Fibroblast of the aortic adventitia (primary cell): ENCODE measurements at regions not wholly inside any gene's neighbourhood (a gene's known extent, or its start where the extent isn't known, plus 50 kb on each side); places are given as distances from the start of the nearest gene placed in this dataset.

ENCODE experiments used
- DNase-seq: peaks from one replicate; pipeline ENCODE4 v3.0.0-alpha.2; 2010; ENCODE audit warnings: low read depth
- H3K4me3 ChIP-seq: 2 replicates; pipeline ENCODE4 v1.5.1; 2011; ENCODE audit warnings: low read depth, mild to moderate bottlenecking, control low read depth, low read length, moderate library complexity
- TF ChIP-seq, protein P1 (sequence below): IDR thresholded peaks from 2 replicates; pipeline ENCODE4 v1.5.1; 2011; ENCODE audit warnings: mild to moderate bottlenecking, low read length, control low read depth, inconsistent platforms; ENCODE audit not compliant: insufficient read depth

- no peak for DNase-seq
- TF ChIP-seq, protein P1, sequence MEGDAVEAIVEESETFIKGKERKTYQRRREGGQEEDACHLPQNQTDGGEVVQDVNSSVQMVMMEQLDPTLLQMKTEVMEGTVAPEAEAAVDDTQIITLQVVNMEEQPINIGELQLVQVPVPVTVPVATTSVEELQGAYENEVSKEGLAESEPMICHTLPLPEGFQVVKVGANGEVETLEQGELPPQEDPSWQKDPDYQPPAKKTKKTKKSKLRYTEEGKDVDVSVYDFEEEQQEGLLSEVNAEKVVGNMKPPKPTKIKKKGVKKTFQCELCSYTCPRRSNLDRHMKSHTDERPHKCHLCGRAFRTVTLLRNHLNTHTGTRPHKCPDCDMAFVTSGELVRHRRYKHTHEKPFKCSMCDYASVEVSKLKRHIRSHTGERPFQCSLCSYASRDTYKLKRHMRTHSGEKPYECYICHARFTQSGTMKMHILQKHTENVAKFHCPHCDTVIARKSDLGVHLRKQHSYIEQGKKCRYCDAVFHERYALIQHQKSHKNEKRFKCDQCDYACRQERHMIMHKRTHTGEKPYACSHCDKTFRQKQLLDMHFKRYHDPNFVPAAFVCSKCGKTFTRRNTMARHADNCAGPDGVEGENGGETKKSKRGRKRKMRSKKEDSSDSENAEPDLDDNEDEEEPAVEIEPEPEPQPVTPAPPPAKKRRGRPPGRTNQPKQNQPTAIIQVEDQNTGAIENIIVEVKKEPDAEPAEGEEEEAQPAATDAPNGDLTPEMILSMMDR = no peak
- no peak overlapping the region for H3K4me3 ChIP-seq
Measured at GRCh38 chr6:90695316-90695715, 108.4 kb upstream of the MAP3K7 start.

- no peak for DNase-seq
- TF ChIP-seq, protein P1 = no peak
- H3K4me3 ChIP-seq = no peak overlapping the region
Measured at GRCh38 chr6:90694802-90695201, 107.9 kb upstream of the MAP3K7 start.

DNA sequence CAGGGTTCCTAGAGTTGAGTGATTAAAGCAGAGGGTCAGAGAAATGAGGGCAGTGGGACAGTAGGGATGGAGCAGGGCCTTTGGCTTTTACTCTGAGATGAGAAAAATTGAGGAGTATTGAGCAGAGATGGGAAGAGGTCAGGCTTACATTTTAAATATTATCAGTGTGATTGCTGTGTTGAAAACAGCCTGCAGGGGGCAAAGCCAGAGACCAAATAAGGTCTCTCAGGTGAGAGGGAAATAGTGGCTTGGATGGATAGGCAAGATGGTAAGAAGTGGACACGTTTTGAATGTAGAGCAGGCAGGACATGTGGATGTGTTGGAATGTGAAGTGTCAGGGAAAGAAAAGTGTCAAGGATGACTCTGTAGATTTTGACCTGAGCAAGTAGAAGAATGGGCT lies 105.0 kb upstream of the MAP3K7 start:
- TF ChIP-seq, protein P1 = no peak
- no peak for DNase-seq
- H3K4me3 ChIP-seq = no peak overlapping the region

DNA sequence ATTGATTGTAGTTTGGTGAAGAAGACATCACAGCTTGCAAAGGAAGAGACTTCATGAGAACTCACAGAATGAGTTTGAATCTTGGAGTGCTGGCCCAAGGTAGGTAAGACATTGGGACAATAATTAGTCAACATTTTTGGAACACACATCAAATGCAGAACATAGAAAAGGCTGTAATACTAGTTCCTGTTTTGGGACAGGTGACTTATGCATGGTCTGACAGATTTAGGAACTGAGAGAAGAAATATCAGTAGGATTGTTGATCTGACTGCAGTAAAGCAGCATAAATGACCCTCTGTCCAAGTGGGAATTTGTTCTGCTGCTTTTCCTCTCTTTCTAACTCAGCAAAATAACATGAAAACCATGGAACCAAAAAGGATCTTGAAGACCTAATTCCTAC lies 102.3 kb upstream of the MAP3K7 start:
- H3K4me3 ChIP-seq = no peak overlapping the region
- TF ChIP-seq, protein P1 = no peak
- DNase-seq = no peak

GRCh38 chr6:90687775-90688380 lies 101.0 kb upstream of the MAP3K7 start:
- no peak overlapping the region for H3K4me3 ChIP-seq
- DNase-seq = no peak
- TF ChIP-seq, protein P1 = no peak

GRCh38 chr6:90681863-90682262 lies 95.0 kb upstream of the MAP3K7 start:
- DNase-seq = no peak
- TF ChIP-seq, protein P1 = no peak
- no peak overlapping the region for H3K4me3 ChIP-seq

DNA sequence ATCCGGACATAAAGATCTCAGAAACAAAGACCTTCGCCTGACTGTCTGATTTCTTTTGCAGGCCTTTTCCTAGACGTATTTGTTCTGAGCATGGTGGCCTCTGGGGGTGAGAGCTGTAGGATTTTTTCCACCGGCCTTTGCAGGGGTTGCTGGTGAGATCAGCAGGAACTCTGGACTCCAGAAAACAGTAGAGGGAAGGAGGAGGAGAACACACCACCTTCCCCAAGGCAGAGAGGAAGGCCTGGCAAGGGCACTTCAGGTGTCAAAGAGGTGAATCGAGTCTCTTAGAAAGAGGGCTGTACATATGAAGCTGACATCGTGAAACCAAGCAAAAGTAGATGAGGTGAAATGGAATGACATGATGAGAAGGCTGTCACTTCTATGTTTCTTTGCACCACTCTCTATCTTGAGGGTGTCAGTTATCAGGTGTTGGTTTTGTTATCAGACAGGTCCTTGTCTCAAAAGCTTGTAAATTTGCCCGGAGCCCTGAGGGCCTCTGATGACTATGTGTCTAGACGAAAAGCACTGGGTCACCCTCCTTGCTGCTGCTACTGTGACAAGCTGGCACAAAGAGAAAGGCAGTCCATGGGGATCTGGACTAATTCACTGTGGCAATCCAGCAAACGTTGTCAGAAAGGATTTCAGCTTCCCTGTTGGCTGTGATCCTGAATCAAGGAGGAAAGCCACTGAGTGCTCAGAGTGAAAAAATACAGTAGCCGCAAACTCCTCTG lies 91.3 kb upstream of the MAP3K7 start:
- TF ChIP-seq, protein P1 = no peak
- DNase-seq = no peak

More for the DNA sequence above, 91.3 kb upstream of the MAP3K7 start:
- H3K4me3 ChIP-seq = no peak overlapping the region
